GM23338 (cell line): ENCODE measurements at regions not wholly inside any gene's neighbourhood (a gene's known extent, or its start where the extent isn't known, plus 50 kb on each side); places are given as distances from the start of the nearest gene placed in this dataset.

Source experiments
- ATAC-seq: fragments of 200-7000 bp; cut with Tn5 transposase; 3 replicates; pipeline ENCODE4 v1.9.1; 2020
- DNase-seq: peaks from one replicate; pipeline ENCODE4 v3.0.0-alpha.2; 2015; ENCODE audit warnings: low spot score
- H2AFZ ChIP-seq: fragments of 200-600 bp; sonication (generic); 2 replicates; pipeline ENCODE4 v1.8.0; 2016; ENCODE audit warnings: antibody characterized with exemption, mild to moderate bottlenecking, moderate library complexity
- H3F3A ChIP-seq: fragments of 200-600 bp; sonication (generic); replicated peaks from 2 replicates; pipeline ENCODE4 v1.8.0; 2017; ENCODE audit warnings: antibody characterized with exemption, mixed run types, low read depth
- H3K27ac ChIP-seq: fragments of 200-600 bp; sonication (generic); 2 replicates; pipeline ENCODE4 v1.6.1; 2016; ENCODE audit warnings: low read depth
- H3K27me3 ChIP-seq: fragments of 200-600 bp; sonication (generic); 2 replicates; pipeline ENCODE4 v1.8.0; 2016; ENCODE audit warnings: mild to moderate bottlenecking, mixed run types, moderate library complexity; ENCODE audit not compliant: insufficient read depth
- H3K36me3 ChIP-seq: fragments of 200-600 bp; sonication (generic); 2 replicates; pipeline ENCODE4 v1.8.0; 2016; ENCODE audit warnings: mild to moderate bottlenecking; ENCODE audit not compliant: insufficient read depth
- H3K4me1 ChIP-seq: fragments of 200-600 bp; sonication (generic); 2 replicates; pipeline ENCODE4 v1.8.0; 2016; ENCODE audit warnings: mild to moderate bottlenecking, moderate library complexity; ENCODE audit not compliant: insufficient read depth
- H3K4me2 ChIP-seq: fragments of 200-600 bp; sonication (generic); 2 replicates; pipeline ENCODE4 v1.7.1; 2017; ENCODE audit warnings: mixed run types
- H3K4me3 ChIP-seq: fragments of 200-600 bp; sonication (generic); 2 replicates; pipeline ENCODE4 v1.6.1; 2016; ENCODE audit warnings: mixed run types
- H3K79me2 ChIP-seq: fragments of 200-600 bp; sonication (generic); replicated peaks from 2 replicates; pipeline ENCODE4 v1.8.0; 2017; ENCODE audit warnings: mild to moderate bottlenecking; ENCODE audit not compliant: insufficient read depth
- H3K9me2 ChIP-seq: fragments of 200-600 bp; sonication (generic); 2 replicates; pipeline ENCODE4 v1.8.0; 2017; ENCODE audit not compliant: insufficient read depth
- H4K20me1 ChIP-seq: fragments of 200-600 bp; sonication (generic); replicated peaks from 2 replicates; pipeline ENCODE4 v1.8.0; 2017; ENCODE audit warnings: mild to moderate bottlenecking; ENCODE audit not compliant: insufficient read depth
- H3K27ac Mint-ChIP-seq: 2 replicates; pipeline ENCODE4 v1.8.0; 2020; ENCODE audit warnings: inconsistent platforms, mild to moderate bottlenecking, moderate library complexity, mixed read lengths
- H3K27me3 Mint-ChIP-seq: 3 replicates; pipeline ENCODE4 v1.8.0; 2022; ENCODE audit warnings: low read depth, mild to moderate bottlenecking, moderate library complexity, mixed read lengths, inconsistent platforms; ENCODE audit not compliant: insufficient read depth, poor library complexity
- H3K36me3 Mint-ChIP-seq: 3 replicates; pipeline ENCODE4 v1.8.0; 2021; ENCODE audit warnings: low read depth, mild to moderate bottlenecking, inconsistent platforms, moderate library complexity, mixed read lengths
- H3K4me1 Mint-ChIP-seq: 3 replicates; pipeline ENCODE4 v1.8.0; 2020; ENCODE audit warnings: mild to moderate bottlenecking, inconsistent platforms, mixed read lengths
- H3K4me3 Mint-ChIP-seq: 3 replicates; pipeline ENCODE4 v1.8.0; 2021; ENCODE audit warnings: moderate library complexity, mild to moderate bottlenecking, inconsistent platforms, mixed read lengths
- H3K9me3 Mint-ChIP-seq: 3 replicates; pipeline ENCODE4 v1.8.0; 2020; ENCODE audit warnings: moderate library complexity, mild to moderate bottlenecking, inconsistent platforms, mixed read lengths
- CREB1 ChIP-seq: fragments of 250-450 bp; sonication (Bioruptor Pico); IDR thresholded peaks from 2 replicates; pipeline ENCODE4 v1.5.0; 2020; ENCODE audit warnings: low read depth, mild to moderate bottlenecking, moderate library complexity
- ETS1 ChIP-seq: IDR thresholded peaks from 2 replicates; pipeline ENCODE4 v1.6.1; 2016; ENCODE audit warnings: antibody characterized with exemption
- EZH2 ChIP-seq: fragments of 200-600 bp; sonication (generic); IDR thresholded peaks from one replicate; pipeline ENCODE4 v1.8.0; 2017; ENCODE audit warnings: antibody characterized with exemption, mild to moderate bottlenecking, low read depth; ENCODE audit not compliant: unreplicated experiment
- EZH2phosphoT487 ChIP-seq: fragments of 200-600 bp; sonication (generic); IDR thresholded peaks from one replicate; pipeline ENCODE4 v1.8.1; 2018; ENCODE audit warnings: antibody characterized with exemption; ENCODE audit not compliant: unreplicated experiment
- JUNB ChIP-seq: IDR thresholded peaks from one replicate; pipeline ENCODE4 v1.6.1; 2016; ENCODE audit warnings: antibody characterized with exemption; ENCODE audit not compliant: unreplicated experiment
- NANOG ChIP-seq: IDR thresholded peaks from 2 replicates; pipeline ENCODE4 v1.6.1; 2016; ENCODE audit warnings: antibody characterized with exemption, borderline replicate concordance
- POLR2AphosphoS5 ChIP-seq: IDR thresholded peaks from 2 replicates; pipeline ENCODE4 v1.6.1; 2016; ENCODE audit warnings: antibody characterized with exemption, low read depth
- REST ChIP-seq: IDR thresholded peaks from one replicate; pipeline ENCODE4 v1.6.1; 2018; ENCODE audit warnings: antibody characterized with exemption; ENCODE audit not compliant: unreplicated experiment
- ZNF331 ChIP-seq: fragments of 250-450 bp; sonication (Bioruptor Pico); IDR thresholded peaks from 2 replicates; pipeline ENCODE4 v1.5.0; 2020; ENCODE audit warnings: low read depth, mild to moderate bottlenecking, moderate library complexity
- ZNF462 ChIP-seq: fragments of 250-450 bp; sonication (Bioruptor Pico); IDR thresholded peaks from 2 replicates; pipeline ENCODE4 v1.5.0; 2020; ENCODE audit warnings: mild to moderate bottlenecking, moderate library complexity
- TF ChIP-seq, protein P1 (sequence below), 2 experiments: fragments of 200-600 bp in 1 of 2; sonication (generic) in 1 of 2; conservative IDR thresholded peaks; 2 replicates each; pipeline versions ENCODE4 v1.5.1 to v1.6.1; 2016 to 2017; ENCODE audit warnings: antibody characterized with exemption in 2 of 2, low read depth in 2 of 2, mild to moderate bottlenecking in 2 of 2, moderate library complexity in 1 of 2

- no peak for ATAC-seq
- peaks cover 5% of the 10 kb centered on the region; the same call in 1 of the 2 replicates for H3K9me2 ChIP-seq
- no peaks in the 10 kb centered on the region for H3K36me3 ChIP-seq
- H3K4me2 ChIP-seq = no peak overlapping the region
- H3K79me2 ChIP-seq = no peaks in the 10 kb centered on the region
- Mint-ChIP-seq H3K4me3 (no peak overlapping the region), H3K27me3 (no peaks in the 10 kb centered on the region), H3K9me3 (peaks cover 15% of the 10 kb centered on the region), H3K36me3 (peaks cover 12% of the 10 kb centered on the region; the same call in 2 of the 3 replicates), H3K4me1 (no peaks in the 10 kb centered on the region), H3K27ac (no peak overlapping the region)
- no peaks in the 10 kb centered on the region for H4K20me1 ChIP-seq
- no peak overlapping the region for H3K27ac ChIP-seq
- H3F3A ChIP-seq = no peaks in the 10 kb centered on the region
- H3K4me1 ChIP-seq = peaks cover 6% of the 10 kb centered on the region; the same call in 1 of the 2 replicates
- no peak overlapping the region for H2AFZ ChIP-seq
- TF ChIP-seq POLR2AphosphoS5 (no peak), EZH2phosphoT487 (no peak), CREB1 (CRISPR knock-in tag) (no peak), ZNF462 (CRISPR knock-in tag) (no peak), ETS1 (no peak), NANOG (no peak), REST (no peak), ZNF331 (CRISPR knock-in tag) (no peak), EZH2 (no peak), JUNB (no peak)
- TF ChIP-seq, protein P1, sequence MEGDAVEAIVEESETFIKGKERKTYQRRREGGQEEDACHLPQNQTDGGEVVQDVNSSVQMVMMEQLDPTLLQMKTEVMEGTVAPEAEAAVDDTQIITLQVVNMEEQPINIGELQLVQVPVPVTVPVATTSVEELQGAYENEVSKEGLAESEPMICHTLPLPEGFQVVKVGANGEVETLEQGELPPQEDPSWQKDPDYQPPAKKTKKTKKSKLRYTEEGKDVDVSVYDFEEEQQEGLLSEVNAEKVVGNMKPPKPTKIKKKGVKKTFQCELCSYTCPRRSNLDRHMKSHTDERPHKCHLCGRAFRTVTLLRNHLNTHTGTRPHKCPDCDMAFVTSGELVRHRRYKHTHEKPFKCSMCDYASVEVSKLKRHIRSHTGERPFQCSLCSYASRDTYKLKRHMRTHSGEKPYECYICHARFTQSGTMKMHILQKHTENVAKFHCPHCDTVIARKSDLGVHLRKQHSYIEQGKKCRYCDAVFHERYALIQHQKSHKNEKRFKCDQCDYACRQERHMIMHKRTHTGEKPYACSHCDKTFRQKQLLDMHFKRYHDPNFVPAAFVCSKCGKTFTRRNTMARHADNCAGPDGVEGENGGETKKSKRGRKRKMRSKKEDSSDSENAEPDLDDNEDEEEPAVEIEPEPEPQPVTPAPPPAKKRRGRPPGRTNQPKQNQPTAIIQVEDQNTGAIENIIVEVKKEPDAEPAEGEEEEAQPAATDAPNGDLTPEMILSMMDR (conservative IDR thresholded peaks at IDR 0.05; ENCODE audit: low read depth in 2 of 2) = no peak
- no peaks in the 10 kb centered on the region for H3K27me3 ChIP-seq
- DNase-seq = no peak
- H3K4me3 ChIP-seq = no peak overlapping the region
Measured at GRCh38 chr10:112874982-112875381, 75.1 kb upstream of the TCF7L2 start.
